Gastrocnemius medialis (tissue), 4 donors: ENCODE measurements at regions not wholly inside any gene's neighbourhood (a gene's known extent, or its start where the extent isn't known, plus 50 kb on each side); places are given as distances from the start of the nearest gene placed in this dataset.
"Not testable (repeated sequence)": the region's sequence is repeated elsewhere in the genome, so short reads cannot be mapped to it uniquely, and the experiment has no call there.

Source experiments
- ATAC-seq, 2 donors: fragments of 150-250 bp; one replicate each; pipeline ENCODE4 v1.9.1; 2016
- DNase-seq, 2 donors: peaks; one replicate each; pipeline ENCODE4 v3.0.0-alpha.2; 2019
- H3K27ac ChIP-seq, 4 donors: fragments of 200-600 bp; sonication (generic); 1 replicate in 1 of 4; 2 replicates in 3 of 4; pipeline ENCODE4 v1.5.1; 2016 to 2018; ENCODE audit warnings: mild to moderate bottlenecking in 2 of 4, moderate library complexity in 1 of 4
- H3K27me3 ChIP-seq, 3 donors: fragments of 200-600 bp; sonication (generic) in 2 of 3; 1 replicate in 1 of 3; 2 replicates in 2 of 3; pipeline versions ENCODE4 v1.5.1 to v1.6.0; 2016 to 2019; ENCODE audit warnings: mild to moderate bottlenecking in 1 of 3, moderate library complexity in 1 of 3
- H3K36me3 ChIP-seq, 2 donors: fragments of 200-600 bp; sonication (generic) in 1 of 2; one replicate each; pipeline ENCODE4 v1.5.1; 2017 to 2018
- H3K4me1 ChIP-seq, 2 donors: fragments of 200-600 bp; sonication (generic) in 1 of 2; one replicate each; pipeline ENCODE4 v1.5.1; 2016 to 2017; ENCODE audit warnings: mild to moderate bottlenecking in 2 of 2
- H3K4me3 ChIP-seq, 4 donors: fragments of 200-600 bp; sonication (generic) in 3 of 4; 1 replicate in 1 of 4; 2 replicates in 3 of 4; pipeline ENCODE4 v1.5.1; 2016 to 2019; ENCODE audit warnings: mild to moderate bottlenecking in 2 of 4
- H3K9me3 ChIP-seq, 3 donors: fragments of 200-600 bp; sonication (generic) in 2 of 3; 1 replicate in 1 of 3; 2 replicates in 2 of 3; pipeline ENCODE4 v1.5.1; 2016 to 2019
- CTCF ChIP-seq, 5 experiments: fragments of 450-650 bp in 3 of 5; fragments of 200-600 bp in 2 of 5; sonication (generic) in 2 of 5; IDR thresholded peaks in 4 of 5; conservative IDR thresholded peaks in 1 of 5; 1 replicate in 4 of 5; 2 replicates in 1 of 5; pipeline ENCODE4 v1.5.1; 2016 to 2019; ENCODE audit warnings: antibody characterized with exemption in 5 of 5, mild to moderate bottlenecking in 3 of 5, moderate library complexity in 3 of 5
- POLR2A ChIP-seq, 2 donors: fragments of 450-650 bp; IDR thresholded peaks; one replicate each; pipeline ENCODE4 v1.6.1; 2017; ENCODE audit warnings: antibody characterized with exemption in 2 of 2, mild to moderate bottlenecking in 2 of 2, moderate library complexity in 2 of 2
- in situ Hi-C, 4 donors: fragments of 200-750 bp; cut with MboI; loops; one replicate each; pipeline versions ENCODE4 v1.15.0 to v1.8.0; 2017; ENCODE audit warnings: low sequenced_read_pairs in 4 of 4
- intact Hi-C: fragments of 100-400 bp; cut with DNase I; formaldehyde crosslinking; loops from one replicate; pipeline ENCODE4 v1.15.1; 2023; ENCODE audit warnings: low total_unique reads

GRCh38 chr5:51685419-51685818 is 302.2 kb downstream of the ISL1 start:
- ATAC-seq, result no peak
- DNase-seq, result no peak
- Histone ChIP-seq H3K4me3 (no peak overlapping the region), H3K27me3 (no peaks in the 10 kb centered on the region), H3K36me3 (no peaks in the 10 kb centered on the region), H3K9me3 (no peaks in the 10 kb centered on the region), H3K4me1 (no peaks in the 10 kb centered on the region), H3K27ac (no peak overlapping the region)
- TF ChIP-seq POLR2A (IDR thresholded peaks at IDR 0.05) (no peak), CTCF (IDR thresholded peaks at IDR 0.05 in 4 of 5, conservative IDR thresholded peaks at IDR 0.05 in 1 of 5) (no peak)
- intact Hi-C loops, result no loop called here
- in situ Hi-C loops, result no loop called here

GRCh38 chr5:51686622-51687021 is 303.4 kb downstream of the ISL1 start:
- DNase-seq (no peak), ATAC-seq (no peak)
- intact Hi-C loops, result no loop called here
- TF ChIP-seq POLR2A (IDR thresholded peaks at IDR 0.05) (no peak), CTCF (IDR thresholded peaks at IDR 0.05 in 4 of 5, conservative IDR thresholded peaks at IDR 0.05 in 1 of 5) (no peak)
- Histone ChIP-seq H3K4me1 (no peaks in the 10 kb centered on the region), H3K4me3 (no peak overlapping the region), H3K27me3 (no peaks in the 10 kb centered on the region), H3K36me3 (no peaks in the 10 kb centered on the region), H3K27ac (no peak overlapping the region), H3K9me3 (no peaks in the 10 kb centered on the region)
- in situ Hi-C loops, result no loop called here

DNA sequence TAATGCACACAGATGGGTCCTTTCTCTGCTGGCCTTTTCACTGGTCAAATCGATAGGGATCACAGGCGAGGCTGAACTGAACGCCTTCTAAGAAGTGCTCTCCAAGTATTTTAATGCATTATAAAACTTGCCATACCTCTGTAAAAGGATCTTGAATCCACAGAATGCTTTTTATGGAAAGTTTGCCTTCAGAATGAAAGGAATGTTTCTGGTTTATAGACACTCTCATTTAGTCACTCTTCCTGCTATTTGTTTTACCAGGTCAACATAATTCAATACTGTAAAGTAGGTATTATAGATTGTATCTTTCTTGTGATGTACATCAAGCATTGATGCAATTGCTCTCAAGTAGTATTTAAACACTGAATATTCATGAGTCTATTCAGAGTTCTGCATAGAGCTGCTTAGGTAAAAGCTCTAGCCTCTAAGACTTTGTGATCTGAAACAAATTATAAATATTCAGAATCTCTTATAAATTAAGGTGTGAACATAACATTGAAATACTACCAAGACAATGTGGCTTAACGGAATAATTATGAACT is 308.4 kb downstream of the ISL1 start:
- Histone ChIP-seq H3K9me3 (no peaks in the 10 kb centered on the region), H3K27ac (no peak overlapping the region), H3K36me3 (no peaks in the 10 kb centered on the region), H3K4me3 (no peak overlapping the region), H3K4me1 (no peaks in the 10 kb centered on the region), H3K27me3 (no peaks in the 10 kb centered on the region)
- DNase-seq, result no peak
- in situ Hi-C loops, result no loop called here
- no peak for ATAC-seq
- intact Hi-C loops, result no loop called here
- no peak for TF ChIP-seq POLR2A (IDR thresholded peaks at IDR 0.05)
- no peak for TF ChIP-seq CTCF (IDR thresholded peaks at IDR 0.05 in 4 of 5, conservative IDR thresholded peaks at IDR 0.05 in 1 of 5)

DNA sequence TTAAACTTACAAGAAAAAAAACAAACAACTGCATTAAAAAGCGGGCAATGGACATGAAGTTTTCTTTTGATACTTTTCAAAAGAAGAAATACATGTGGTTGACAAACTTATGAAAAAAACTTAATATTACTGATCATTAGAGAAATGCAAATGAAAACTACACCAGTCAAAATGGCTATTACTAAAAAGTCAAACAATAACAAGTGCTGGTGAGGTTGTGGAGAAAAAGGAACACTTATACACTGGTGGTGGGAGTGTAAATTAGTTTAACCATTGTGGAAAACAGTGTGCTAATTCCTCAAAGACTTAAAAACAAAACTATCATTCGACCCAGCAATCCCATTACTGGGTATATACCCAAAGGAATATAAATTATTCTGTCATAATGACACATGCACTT is 311.6 kb downstream of the ISL1 start:
- Histone ChIP-seq H3K36me3 (no peaks in the 10 kb centered on the region), H3K9me3 (no peaks in the 10 kb centered on the region), H3K27me3 (no peaks in the 10 kb centered on the region), H3K27ac (no peak overlapping the region), H3K4me1 (no peaks in the 10 kb centered on the region), H3K4me3 (no peak overlapping the region)
- in situ Hi-C loops, result no loop called here
- no peak for DNase-seq
- TF ChIP-seq CTCF (IDR thresholded peaks at IDR 0.05 in 4 of 5, conservative IDR thresholded peaks at IDR 0.05 in 1 of 5), result no peak
- TF ChIP-seq POLR2A (IDR thresholded peaks at IDR 0.05), result no peak
- ATAC-seq, result no peak
- intact Hi-C loops, result no loop called here

DNA sequence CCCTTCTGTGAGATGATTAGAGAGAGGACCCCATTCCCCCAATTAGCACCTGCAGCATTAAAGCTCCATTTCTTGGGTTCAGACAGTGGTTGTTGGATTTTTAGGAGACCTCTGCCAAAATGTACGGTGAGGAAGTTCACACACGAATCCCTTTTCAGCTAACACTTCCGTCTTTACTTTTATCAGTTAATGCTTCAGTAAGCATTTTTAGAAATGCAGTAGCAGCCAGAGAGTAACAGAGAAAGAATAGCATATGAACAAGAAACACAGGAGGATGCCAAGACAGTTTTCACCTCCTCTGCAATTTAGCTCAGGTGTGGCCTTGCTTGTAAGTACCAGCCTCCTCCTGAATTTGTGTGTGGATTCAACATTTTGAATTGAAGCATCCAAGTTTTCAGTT is 312.9 kb downstream of the ISL1 start:
- H3K36me3 ChIP-seq, result no peaks in the 10 kb centered on the region
- DNase-seq (no peak), ATAC-seq (no peak)
- no peaks in the 10 kb centered on the region for H3K27me3 ChIP-seq
- H3K27ac ChIP-seq, result no peak overlapping the region
- in situ Hi-C loops, result no loop called here
- H3K4me3 ChIP-seq, result no peak overlapping the region
- no peaks in the 10 kb centered on the region for H3K4me1 ChIP-seq
- TF ChIP-seq CTCF (IDR thresholded peaks at IDR 0.05 in 4 of 5, conservative IDR thresholded peaks at IDR 0.05 in 1 of 5) (no peak), POLR2A (IDR thresholded peaks at IDR 0.05) (no peak)
- intact Hi-C loops, result no loop called here
- H3K9me3 ChIP-seq, result no peaks in the 10 kb centered on the region

- H3K4me3 ChIP-seq, H3K9me3 ChIP-seq, H3K36me3 ChIP-seq, in situ Hi-C loops, ATAC-seq, H3K4me1 ChIP-seq, H3K27ac ChIP-seq, intact Hi-C loops, DNase-seq, H3K27me3 ChIP-seq: not testable (repeated sequence)
Observed at GRCh38 chr5:51702046-51702445, 318.8 kb downstream of the ISL1 start.
